Stimulated activated CD4-positive, alpha-beta T cell treated with anti-CD3 and anti-CD28 coated beads, Interleukin-1b, Interleukin-23, amount 100 ng/mL, for 24 hours (primary cell): ENCODE measurements at regions not wholly inside any gene's neighbourhood (a gene's known extent, or its start where the extent isn't known, plus 50 kb on each side); places are given as distances from the start of the nearest gene placed in this dataset.
"Not testable (repeated sequence)": the region's sequence is repeated elsewhere in the genome, so short reads cannot be mapped to it uniquely, and the experiment has no call there.

ENCODE experiments used
- DNase-seq, 4 experiments: peaks; one replicate each; pipeline ENCODE4 v3.0.0-alpha.2; 2020; ENCODE audit warnings: low read depth in 4 of 4, low spot score in 1 of 4

DNA sequence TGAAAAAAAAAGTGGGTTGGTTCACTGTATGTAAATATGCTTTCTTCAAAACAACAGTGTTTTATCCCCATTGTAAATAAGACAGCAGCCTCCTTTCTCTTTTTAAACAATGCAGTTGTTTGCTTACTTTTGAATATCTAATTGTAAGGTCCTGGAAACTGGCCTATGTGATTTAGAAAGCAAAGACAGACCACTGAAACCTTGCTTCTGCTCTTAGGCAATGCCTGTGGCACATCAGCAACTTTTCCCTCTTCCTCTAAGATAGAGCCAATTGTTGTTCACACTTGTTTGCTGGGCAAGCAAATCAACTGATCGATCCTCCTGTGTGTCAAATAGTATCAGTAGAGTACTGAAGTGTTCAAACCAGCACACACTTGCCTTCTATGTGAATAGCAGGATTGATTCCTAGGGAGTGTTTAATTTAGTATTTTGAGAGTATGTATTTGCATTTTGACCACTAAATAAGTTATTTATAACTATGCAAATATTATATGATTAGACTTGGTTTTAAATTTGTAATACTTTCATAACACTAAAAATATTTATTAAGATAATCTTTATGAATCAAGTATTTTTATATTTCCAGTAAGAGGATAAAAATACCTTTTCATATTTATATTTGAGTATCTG, 55.4 kb upstream of the GRPR start:
- no peak for DNase-seq

DNA sequence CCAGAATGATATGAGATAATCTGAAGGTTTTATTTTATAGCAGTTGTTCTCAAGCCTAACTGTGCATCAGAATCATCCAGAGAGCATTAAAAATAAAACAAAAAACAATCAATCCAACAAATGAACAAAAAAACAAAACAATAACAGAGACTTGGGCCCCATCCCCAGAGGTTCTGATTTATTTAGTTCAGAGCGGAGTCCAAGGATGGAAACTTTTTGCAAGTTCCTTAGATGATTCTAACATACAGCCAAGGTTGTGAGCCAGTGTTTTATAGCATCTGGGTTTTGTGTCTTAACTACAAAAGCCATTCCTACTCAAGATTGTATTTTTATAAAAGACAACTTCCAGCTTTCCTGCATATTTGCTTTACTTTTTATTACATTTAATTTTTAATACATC, 59.4 kb upstream of the GRPR start:
- DNase-seq = no peak

DNA sequence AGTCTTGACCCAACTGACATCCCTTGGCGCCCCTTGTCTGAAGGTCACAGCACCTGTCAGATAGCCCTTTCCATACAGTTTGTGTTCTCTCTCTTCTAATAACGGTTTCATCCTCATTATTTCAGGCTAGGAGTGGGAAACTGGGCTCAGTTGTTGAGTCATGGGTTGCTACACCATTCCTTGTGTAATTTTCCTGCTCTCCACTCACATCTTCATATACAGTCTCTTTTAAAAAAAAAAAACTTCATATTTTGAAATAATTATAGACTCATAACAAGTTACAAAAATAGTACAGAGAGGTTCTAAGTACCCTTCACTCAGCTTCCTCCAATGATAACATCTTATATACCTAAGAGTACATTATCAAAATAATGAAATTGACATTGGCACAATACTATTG, 60.2 kb upstream of the GRPR start:
- DNase-seq = no peak

DNA sequence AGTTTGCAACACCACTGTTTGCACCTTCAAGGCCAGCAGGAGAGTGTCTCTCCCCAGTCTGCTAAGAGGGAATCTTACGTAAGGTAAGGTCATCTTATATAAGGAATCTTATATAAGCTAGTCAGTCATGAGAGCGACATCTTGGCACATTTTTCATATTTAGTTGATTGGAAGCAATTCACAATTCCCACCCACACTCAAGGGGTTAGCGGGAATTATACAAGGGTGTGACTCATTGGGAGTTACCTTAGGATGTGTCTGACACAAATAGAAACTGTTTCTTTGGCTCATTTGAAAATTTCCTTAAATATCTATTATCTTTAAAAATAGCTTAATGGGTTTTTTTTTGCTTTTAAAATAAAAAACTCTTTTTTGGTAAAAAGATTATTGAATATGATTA, 62.1 kb upstream of the GRPR start:
- DNase-seq = no peak

DNA sequence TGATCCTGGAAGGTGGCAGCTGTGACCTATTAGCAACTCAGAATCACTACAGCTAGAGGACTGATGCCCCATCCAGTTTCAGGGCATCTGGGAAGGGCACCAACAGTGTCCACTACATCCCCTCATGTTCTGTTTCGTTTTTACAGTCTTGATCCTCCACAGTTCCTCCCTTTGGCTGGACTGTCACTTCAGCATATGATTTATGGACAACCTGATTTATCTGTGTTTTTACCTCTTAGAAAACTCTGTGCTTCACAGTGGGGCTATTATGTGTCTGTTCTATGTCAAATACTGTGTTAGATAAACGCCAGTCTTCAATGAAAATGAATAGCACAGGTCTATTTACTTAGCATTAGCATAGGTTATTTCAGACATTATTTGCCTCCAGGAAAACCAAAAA, 63.1 kb upstream of the GRPR start:
- DNase-seq = no peak

DNA sequence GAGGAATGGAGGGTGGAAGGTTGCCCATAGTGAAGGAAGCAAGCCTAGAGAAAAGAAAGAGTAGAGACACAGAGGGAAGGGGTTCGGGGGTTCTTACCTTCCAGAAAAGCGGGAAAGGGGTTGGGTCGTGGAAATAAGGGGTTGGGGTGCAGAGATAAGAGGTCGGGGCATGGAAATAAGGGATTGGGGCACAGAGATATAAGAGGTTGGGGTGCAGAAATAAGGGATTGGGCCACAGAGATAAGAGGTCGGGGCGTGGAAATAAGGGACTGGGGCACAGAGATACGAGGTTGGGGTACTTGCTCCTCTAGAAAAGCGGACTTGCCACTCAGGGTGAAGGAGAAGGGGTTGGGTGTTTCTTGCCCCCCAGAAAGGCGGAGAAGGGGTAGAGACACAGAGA, 74.2 kb upstream of the GRPR start:
- DNase-seq = not testable (repeated sequence)

DNA sequence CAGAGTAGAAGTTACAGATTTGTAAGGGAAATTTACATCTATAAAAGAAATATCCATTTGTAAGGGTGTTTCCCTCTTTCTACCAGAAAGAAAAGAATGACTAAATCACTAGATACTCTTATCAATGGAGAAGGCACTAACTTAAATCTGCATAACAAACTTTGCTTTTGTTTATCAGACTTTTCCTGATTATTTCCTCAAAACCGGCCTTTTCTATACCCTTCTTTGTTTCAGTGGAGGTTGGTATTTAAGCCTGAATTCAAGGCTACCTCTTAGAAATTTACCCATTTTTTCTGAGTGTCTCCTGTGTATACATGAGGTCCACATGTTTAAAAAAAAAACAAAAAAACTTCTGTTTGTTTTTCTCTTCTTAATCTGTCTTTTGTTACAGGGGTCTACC, 80.4 kb upstream of the GRPR start:
- no peak for DNase-seq

DNA sequence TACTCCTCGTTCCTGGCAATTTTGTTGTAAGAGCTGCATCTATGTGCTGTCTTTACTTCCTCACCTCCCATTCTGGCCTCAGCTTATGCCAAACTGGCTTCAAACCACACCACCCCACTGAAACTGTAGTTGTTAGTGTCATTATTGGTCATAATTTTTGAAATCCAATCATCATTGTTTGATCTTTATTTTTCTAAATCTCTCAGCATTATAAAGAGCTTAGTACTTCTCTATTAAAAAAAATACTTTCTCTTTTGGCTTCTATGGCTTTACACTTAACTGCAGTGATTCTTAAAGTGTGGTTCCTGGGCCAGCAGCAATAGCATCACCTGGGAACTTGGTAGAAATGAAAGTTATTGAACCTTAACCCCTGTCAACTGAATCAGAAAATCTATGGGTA, 83.5 kb upstream of the GRPR start:
- no peak for DNase-seq

DNA sequence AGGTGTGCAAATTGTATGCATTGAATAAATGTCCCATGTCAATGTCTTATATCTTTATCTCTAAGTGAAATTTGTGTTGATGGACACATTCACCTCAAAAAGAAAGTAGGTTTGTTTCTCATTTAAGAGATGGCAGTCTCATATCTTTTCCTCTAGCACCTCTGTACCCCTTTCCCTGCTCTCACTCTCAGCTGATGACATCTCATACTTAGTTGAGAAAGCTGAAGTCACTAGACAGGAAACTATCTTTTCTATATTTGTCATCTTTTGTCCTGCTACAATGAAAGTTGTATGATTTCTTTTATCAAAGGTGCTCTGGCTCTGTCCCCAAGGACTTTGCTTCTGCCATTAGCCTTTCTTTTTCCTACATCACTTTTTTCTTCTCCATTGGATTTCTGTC, 84.0 kb upstream of the GRPR start:
- DNase-seq = no peak

DNA sequence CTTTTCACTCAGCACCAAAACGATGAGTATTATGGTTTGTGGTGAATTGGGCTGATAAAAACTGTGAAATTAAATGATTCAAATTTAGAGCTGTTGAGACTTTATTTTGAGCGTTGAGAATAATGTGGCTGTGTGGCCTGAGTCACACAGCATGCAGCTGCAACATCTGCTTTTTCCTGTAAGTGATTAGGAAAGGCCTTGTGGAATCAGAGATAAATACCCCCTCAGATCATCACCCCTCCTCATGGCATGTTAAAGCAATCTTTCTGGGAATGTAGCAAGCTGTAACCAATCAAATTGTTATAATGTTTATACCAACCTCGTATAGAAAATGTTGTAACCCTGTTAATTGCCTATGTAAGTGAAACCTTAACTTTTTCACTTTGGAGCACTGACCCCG, 90.0 kb upstream of the GRPR start:
- no peak for DNase-seq

DNA sequence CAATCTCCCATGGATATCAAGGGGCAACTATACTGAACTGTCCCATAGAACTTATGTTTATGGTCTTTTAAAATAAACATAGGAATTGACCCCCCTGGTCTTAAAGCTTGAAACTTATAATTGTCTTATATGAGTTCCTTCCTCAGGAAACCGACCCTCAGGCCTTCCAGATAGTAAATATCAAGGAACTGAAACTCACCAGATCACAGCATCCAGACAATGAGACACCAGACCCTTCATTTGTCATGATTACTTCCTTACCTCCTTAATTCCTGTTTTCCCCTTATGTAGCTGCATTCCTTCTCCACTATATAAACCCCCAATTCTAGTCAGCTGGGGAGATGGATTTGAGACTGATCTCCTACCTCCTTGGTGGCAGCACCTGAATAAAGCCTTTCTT, 94.8 kb upstream of the GRPR start:
- DNase-seq = no peak

DNA sequence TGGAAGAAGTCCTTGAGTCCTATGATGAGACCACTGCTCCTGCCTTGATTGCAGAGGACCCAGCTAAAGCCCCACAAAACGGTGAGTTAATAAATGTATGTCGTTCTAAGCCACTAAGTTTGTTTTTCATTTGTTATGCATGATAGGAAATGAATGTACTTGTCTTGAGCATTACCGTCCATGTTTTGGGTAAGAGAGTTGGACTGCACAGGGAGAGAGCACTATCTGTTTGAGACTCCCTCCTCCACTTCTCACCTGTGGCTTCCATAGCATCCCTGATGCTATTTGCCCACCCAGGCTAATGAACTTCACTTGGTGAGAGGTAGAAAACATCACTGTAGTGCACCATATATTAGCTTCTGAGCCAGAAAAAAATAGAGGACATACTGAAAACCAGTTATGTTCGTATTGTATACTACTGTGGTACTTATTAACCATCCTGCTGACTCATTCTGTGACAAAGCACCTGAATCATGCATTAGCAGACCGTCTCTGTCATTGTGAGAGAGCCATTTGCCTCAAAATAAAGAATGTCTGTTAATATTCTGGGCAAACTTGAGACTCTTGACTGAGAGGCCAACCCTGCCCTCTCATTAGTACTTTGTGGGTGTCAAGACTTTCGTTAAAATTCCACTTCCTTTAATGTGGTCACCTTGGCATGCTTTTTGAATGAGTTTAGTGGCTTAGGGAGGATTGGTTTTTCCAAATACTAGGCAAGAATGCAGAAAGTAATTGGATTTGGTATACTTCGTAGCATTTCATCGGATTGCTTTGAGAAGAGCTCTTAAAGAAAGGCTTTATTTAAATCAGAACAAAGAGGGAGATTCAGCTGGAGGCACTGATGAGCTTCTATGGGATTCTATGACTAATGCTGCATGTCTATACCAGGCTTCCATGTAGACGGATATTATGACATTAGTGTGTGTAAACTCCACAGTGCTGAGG, 99.3 kb upstream of the GRPR start:
- no peak for DNase-seq

DNA sequence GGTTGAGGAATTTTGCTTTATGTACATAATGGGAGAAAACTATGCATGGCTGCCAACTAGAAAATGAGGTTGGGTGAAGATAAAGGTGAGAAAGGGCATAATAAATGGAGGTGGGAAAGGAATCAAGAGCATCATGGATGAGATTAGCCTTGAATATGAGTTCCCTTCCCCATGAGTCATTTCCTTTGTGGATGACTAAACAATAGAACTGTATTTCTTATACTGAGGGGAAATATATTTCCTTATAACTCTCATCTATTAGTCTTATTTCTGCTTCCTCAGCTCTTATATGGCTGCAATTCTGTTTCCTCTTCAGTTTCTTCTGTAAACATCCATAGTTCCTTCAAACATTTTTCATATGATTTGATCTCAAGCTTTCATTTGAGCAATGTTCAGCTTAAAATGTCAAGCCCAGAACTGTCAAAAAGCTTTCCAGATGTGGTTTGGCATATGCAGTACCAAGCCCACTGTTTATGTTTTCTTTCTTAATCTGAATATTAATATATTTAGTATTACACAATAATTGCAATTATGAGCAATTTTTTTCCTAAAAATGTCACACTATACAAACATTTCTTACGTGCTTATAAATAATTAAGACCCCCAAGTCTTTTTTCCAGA, 100.7 kb upstream of the GRPR start:
- no peak for DNase-seq

DNA sequence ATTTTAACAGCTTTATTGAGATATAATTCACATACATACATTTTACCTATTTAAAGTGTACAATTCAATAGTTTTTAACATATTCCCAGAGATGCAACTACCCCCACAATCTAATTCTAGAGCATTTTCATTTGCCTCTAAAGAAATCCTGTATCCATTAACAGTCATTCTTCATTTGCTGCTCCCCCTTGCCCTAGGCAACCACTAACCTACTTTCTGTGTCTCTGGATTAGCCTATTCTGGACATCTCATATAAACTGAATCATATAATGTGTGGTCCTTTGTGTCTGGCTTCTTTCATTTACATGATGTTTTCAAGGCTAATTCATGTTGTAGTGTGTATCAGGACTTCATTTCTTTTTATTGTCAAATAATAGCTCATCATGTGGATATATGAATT, 105.1 kb upstream of the GRPR start:
- no peak for DNase-seq

DNA sequence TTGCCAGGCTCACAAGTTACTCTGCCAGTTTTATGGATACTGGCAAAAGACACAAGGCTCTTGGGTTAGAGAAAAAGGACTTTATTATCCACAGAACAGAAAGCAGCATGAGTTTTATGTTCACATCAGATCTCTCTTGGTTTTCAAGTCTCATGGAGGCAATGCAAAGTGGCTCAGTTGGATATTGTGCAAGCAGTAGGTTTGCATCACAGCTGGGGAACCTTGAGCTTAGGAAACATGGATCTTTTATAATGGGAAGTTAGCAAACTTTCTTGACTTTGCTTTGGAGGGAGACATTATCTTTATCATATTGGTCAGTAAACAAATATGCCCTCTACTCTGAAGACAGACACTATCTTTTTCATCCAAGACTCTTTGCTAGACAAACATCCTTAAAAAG, 109.2 kb upstream of the GRPR start:
- no peak for DNase-seq

DNA sequence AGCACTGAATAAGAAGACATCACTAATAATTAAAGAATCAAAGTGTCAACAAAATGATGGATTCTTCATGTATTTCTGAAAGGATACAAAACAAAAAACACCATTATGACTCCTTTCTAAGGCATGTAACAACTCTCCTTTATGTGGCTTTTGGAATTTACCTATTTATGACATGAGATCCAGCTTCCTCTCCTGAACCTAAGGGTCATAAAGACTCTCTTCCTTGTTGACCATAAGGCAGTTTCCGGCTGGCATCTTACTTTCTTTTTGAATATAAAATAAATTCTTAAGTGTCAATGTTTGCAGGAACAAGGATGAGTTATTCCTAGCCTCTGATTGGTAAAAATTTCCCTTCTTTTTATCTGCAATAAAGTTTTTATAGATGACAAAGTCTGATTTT, 111.1 kb upstream of the GRPR start:
- DNase-seq = no peak

DNA sequence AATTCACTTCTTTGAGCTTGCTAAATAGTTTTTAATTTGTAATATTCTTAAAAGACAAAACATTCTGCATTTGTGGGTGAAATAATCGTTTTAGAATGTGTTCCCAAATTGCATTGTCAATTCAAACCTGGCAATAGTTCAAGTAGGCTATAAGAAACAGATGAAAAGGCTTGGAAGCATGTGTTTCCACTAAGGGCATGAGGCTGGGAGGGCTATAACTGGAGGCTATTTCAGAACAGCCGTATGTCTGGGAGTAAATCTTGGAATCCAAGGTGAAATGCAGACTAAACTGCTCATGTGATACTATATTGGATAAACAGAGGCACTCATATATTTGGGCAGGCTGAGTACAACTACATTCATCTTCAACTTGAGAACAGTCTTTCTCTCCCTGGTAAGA, 117.4 kb upstream of the GRPR start:
- DNase-seq = no peak

DNA sequence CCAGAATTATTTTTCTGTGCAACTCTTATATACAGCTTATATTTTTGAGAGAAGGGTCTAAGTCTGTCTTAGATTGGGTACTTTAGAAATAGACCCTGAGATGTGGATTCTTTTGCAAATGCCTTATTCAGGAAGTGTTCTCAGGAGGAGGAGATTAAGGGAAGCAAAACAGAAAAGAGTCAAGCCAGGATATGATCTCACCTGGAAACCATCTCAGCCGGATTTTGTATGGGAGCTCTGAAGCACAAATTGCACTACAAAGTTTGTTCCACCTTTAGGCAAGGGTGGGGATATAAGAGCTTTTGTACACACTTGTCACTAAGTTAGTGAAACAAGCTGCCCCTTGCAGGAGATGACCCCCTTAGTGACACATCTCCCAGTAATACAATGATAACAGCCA, 121.2 kb upstream of the GRPR start:
- DNase-seq = no peak

DNA sequence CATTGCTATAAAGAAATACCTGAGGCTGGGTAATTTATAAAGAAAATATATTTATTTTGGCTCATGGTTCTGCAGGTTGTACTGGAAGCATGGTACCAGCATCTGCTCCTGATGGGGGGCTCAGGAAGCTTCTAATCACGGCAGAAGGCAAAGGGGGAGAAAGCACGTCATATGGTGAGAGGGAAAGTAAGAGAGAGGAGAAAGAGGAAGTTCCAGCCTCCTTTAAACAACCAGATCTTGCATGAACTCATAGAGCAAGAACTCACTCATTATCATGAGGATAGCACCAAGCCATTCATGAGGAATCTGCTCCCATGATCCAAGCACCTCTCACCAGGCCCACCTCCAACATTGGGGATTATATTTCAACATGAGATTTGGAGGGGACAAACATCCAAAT, 125.0 kb upstream of the GRPR start:
- DNase-seq = no peak

DNA sequence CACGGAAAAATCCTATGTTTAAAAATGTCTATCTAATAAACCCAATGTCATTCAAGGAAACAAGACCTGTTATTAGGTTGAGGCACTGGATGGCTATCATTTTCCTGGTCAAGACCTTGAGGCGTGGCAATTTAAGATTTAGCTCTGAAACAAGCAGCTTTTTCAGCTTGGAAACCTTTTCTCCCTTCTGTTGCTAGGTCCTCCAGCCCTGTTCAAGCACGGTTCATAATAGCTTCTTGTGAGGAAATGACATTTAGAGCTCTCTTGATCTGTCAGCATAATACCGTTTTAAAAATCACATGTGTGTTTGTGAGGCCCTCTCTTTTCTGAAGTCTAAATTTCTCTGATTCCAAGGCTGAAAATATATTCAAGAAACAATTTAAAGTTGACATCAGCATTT, 133.6 kb upstream of the GRPR start:
- DNase-seq = no peak

DNA sequence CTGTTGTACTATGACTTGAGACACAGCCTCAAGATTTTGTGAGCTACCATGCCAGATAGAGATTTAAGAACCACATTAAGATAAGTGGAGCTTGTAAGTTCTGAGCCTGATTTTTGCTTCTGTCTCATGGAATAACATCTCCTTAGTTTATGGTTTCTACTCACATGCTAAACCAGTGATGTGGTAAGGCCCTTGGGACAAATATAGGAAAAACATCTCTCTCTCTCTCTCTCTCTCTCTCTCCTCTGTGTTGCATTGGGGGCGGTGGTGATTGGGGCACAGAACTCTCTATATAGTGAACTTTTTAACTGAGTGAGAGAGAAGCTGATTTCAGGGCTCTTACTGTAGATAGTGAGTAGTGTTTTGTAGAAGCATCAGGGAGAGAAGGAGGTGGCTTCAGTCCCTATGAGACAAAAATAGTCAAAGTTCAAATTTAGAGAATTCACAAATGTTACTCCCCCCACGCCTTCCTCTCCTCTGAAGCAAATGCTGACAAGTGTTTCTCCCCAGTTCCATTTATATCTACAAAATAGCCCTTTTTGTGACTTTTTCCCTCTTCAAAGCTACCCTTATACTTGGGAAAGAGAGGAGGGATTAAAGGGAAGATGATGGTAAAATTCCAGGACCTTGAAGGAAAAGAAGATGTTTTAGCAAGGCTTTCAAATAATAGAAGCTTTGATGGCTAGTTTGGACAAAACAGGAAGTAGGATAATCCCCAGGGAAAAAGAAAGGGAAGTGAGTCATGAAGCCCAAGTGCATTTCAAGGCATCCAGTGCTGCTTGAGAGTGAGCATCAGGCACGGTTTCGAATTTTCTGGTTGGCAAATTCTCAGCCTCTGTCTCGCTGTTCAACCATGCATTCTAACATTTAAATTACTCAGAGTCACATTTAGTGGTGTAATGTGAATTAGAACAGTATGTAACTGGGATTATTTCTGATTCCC, 134.3 kb upstream of the AP1S2 start:
- DNase-seq = no peak
